GM06990 (cell line): ENCODE measurements at regions not wholly inside any gene's neighbourhood (a gene's known extent, or its start where the extent isn't known, plus 50 kb on each side); places are given as distances from the start of the nearest gene placed in this dataset.

Source experiments
- DNase-seq: peaks from one replicate; pipeline ENCODE4 v3.0.0-alpha.2; 2011; ENCODE audit not compliant: insufficient read length; ENCODE audit errors: extremely low read depth
- H3K27me3 ChIP-seq: replicated peaks from 2 replicates; pipeline ENCODE4 v1.6.0; 2011; ENCODE audit warnings: low read length; ENCODE audit not compliant: control insufficient read depth, insufficient read depth
- H3K36me3 ChIP-seq: 2 replicates; pipeline ENCODE4 v1.5.1; 2011; ENCODE audit warnings: low read length; ENCODE audit not compliant: control insufficient read depth, insufficient read depth
- H3K4me3 ChIP-seq: replicated peaks from 2 replicates; pipeline ENCODE4 v1.5.1; 2011; ENCODE audit warnings: low read depth, mild to moderate bottlenecking, control low read depth, low read length
- CTCF ChIP-seq: IDR thresholded peaks from 2 replicates; pipeline ENCODE4 v1.5.1; 2011; ENCODE audit warnings: low read length, control low read depth, mild to moderate bottlenecking, inconsistent platforms; ENCODE audit not compliant: insufficient read depth, poor library complexity, severe bottlenecking

GRCh38 chr4:124219389-124219788, 493.1 kb downstream of the ANKRD50 start:
- TF ChIP-seq CTCF: no peak
- H3K36me3 ChIP-seq: no peaks in the 10 kb centered on the region
- no peaks in the 10 kb centered on the region for H3K27me3 ChIP-seq
- H3K4me3 ChIP-seq: no peak overlapping the region
- no peak for DNase-seq

- Histone ChIP-seq H3K27me3 (no peaks in the 10 kb centered on the region), H3K36me3 (no peaks in the 10 kb centered on the region), H3K4me3 (no peak overlapping the region)
- no peak for TF ChIP-seq CTCF
- DNase-seq: no peak
Measured at GRCh38 chr4:124224256-124224655, 488.3 kb downstream of the ANKRD50 start.

- no peak for DNase-seq
- no peaks in the 10 kb centered on the region for H3K36me3 ChIP-seq
- TF ChIP-seq CTCF: no peak
- H3K4me3 ChIP-seq: no peak overlapping the region
- no peaks in the 10 kb centered on the region for H3K27me3 ChIP-seq
Measured at GRCh38 chr4:124227981-124228380, 484.6 kb downstream of the ANKRD50 start.

GRCh38 chr4:124230268-124230667, 482.3 kb downstream of the ANKRD50 start:
- Histone ChIP-seq H3K36me3 (no peaks in the 10 kb centered on the region), H3K4me3 (no peak overlapping the region), H3K27me3 (no peaks in the 10 kb centered on the region)
- no peak for DNase-seq
- no peak for TF ChIP-seq CTCF

- Histone ChIP-seq H3K4me3 (no peak overlapping the region), H3K36me3 (no peaks in the 10 kb centered on the region), H3K27me3 (no peaks in the 10 kb centered on the region)
- TF ChIP-seq CTCF: no peak
- DNase-seq: no peak
Measured at GRCh38 chr4:124234771-124235170, 477.8 kb downstream of the ANKRD50 start.

GRCh38 chr4:124243671-124244366, 468.7 kb downstream of the ANKRD50 start:
- DNase-seq: no peak
- H3K36me3 ChIP-seq: no peaks in the 10 kb centered on the region
- no peak overlapping the region for H3K4me3 ChIP-seq
- TF ChIP-seq CTCF: no peak
- no peaks in the 10 kb centered on the region for H3K27me3 ChIP-seq
